HEK293 (cell line): ENCODE measurements at regions not wholly inside any gene's neighbourhood (a gene's known extent, or its start where the extent isn't known, plus 50 kb on each side); places are given as distances from the start of the nearest gene placed in this dataset.

Experiments used
- CTCF ChIA-PET: fragments of 350-600 bp; formaldehyde crosslinking; extraction: SDS; loops from one replicate; lab custom pipeline; 2021; ENCODE audit warnings: antibody characterized with exemption; lab: Yijun Ruan, JAX
- POLR2A ChIA-PET: fragments of 300-600 bp; formaldehyde crosslinking; extraction: SDS; loops from one replicate; lab custom pipeline; 2020; ENCODE audit warnings: antibody characterized with exemption, inconsistent platforms; lab: Yijun Ruan, JAX
- H3K27ac ChIP-seq: fragments of 200-500 bp; sonication (Bioruptor generic); 2 replicates; pipeline ENCODE4 v1.5.1; 2014; ENCODE audit warnings: low read depth, low read length, control low read depth, inconsistent platforms; ENCODE audit errors: extremely low read depth
- H3K36me3 ChIP-seq, 2 experiments: fragments of 200-500 bp in 1 of 2; sonication (Bioruptor generic) in 1 of 2; 1 replicate in 1 of 2; 2 replicates in 1 of 2; pipeline ENCODE4 v1.5.1; 2014 to 2017; ENCODE audit warnings: inconsistent platforms in 2 of 2, low read length in 2 of 2; ENCODE audit not compliant: control insufficient read depth in 2 of 2, insufficient read depth in 1 of 2
- H3K4me1 ChIP-seq: fragments of 200-500 bp; sonication (Bioruptor generic); 2 replicates; pipeline ENCODE4 v1.5.1; 2014; ENCODE audit warnings: mild to moderate bottlenecking, low read length, inconsistent platforms; ENCODE audit not compliant: control insufficient read depth, insufficient read depth
- H3K4me3 ChIP-seq: 2 replicates; pipeline ENCODE4 v1.5.1; 2011; ENCODE audit warnings: low read depth, mild to moderate bottlenecking, control low read depth, low read length, moderate library complexity
- H3K9me3 ChIP-seq: fragments of 200-500 bp; sonication (Bioruptor generic); 2 replicates; pipeline ENCODE4 v1.5.1; 2014; ENCODE audit warnings: low read depth, low read length, inconsistent platforms; ENCODE audit not compliant: control insufficient read depth, insufficient read depth
- BCL11A ChIP-seq: fragments of 450-650 bp; formaldehyde crosslinking; IDR thresholded peaks from 2 replicates; pipeline ENCODE4 v1.5.1; 2016; ENCODE audit warnings: low read depth, missing biosample characterization, missing genetic modification characterization
- CTCF ChIP-seq: fragments of 450-650 bp; formaldehyde crosslinking; IDR thresholded peaks from 2 replicates; pipeline ENCODE4 v1.5.1; 2016; ENCODE audit warnings: missing biosample characterization, missing genetic modification characterization
- GFI1B ChIP-seq: fragments of 450-650 bp; formaldehyde crosslinking; IDR thresholded peaks from 2 replicates; pipeline ENCODE4 v1.5.1; 2016; ENCODE audit warnings: missing biosample characterization, missing genetic modification characterization
- HIC1 ChIP-seq: fragments of 450-650 bp; formaldehyde crosslinking; IDR thresholded peaks from 2 replicates; pipeline ENCODE4 v1.5.1; 2016; ENCODE audit warnings: missing biosample characterization, missing genetic modification characterization
- IKZF3 ChIP-seq: fragments of 450-650 bp; IDR thresholded peaks from 2 replicates; pipeline ENCODE4 v1.5.0; 2018; ENCODE audit warnings: missing biosample characterization, mild to moderate bottlenecking, missing genetic modification characterization, moderate library complexity
- KLF17 ChIP-seq: fragments of 450-650 bp; formaldehyde crosslinking; IDR thresholded peaks from 2 replicates; pipeline ENCODE4 v1.5.1; 2016; ENCODE audit warnings: missing biosample characterization, missing genetic modification characterization
- KLF7 ChIP-seq: fragments of 450-650 bp; formaldehyde crosslinking; IDR thresholded peaks from 2 replicates; pipeline ENCODE4 v1.5.1; 2016; ENCODE audit warnings: missing biosample characterization, missing genetic modification characterization, borderline replicate concordance
- OVOL3 ChIP-seq: fragments of 450-650 bp; formaldehyde crosslinking; IDR thresholded peaks from 2 replicates; pipeline ENCODE4 v1.5.1; 2016; ENCODE audit warnings: missing biosample characterization, missing genetic modification characterization
- PRDM10 ChIP-seq: fragments of 450-650 bp; formaldehyde crosslinking; IDR thresholded peaks from 2 replicates; pipeline ENCODE4 v1.5.1; 2016; ENCODE audit warnings: missing biosample characterization, missing genetic modification characterization
- TCF7L2 ChIP-seq: IDR thresholded peaks from 2 replicates; pipeline ENCODE4 v1.6.1; 2011; ENCODE audit warnings: low read depth, mild to moderate bottlenecking, inconsistent platforms, low read length, moderate library complexity, borderline replicate concordance
- TRIM28 ChIP-seq: IDR thresholded peaks from 2 replicates; pipeline ENCODE4 v1.6.1; 2011; ENCODE audit warnings: low read length, control low read depth, borderline replicate concordance
- ZBTB7A ChIP-seq: fragments of 450-650 bp; formaldehyde crosslinking; IDR thresholded peaks from 2 replicates; pipeline ENCODE4 v1.5.1; 2016; ENCODE audit warnings: low read depth, missing biosample characterization, missing genetic modification characterization
- ZNF138 ChIP-seq: fragments of 450-650 bp; formaldehyde crosslinking; IDR thresholded peaks from 2 replicates; pipeline ENCODE4 v1.5.1; 2016; ENCODE audit warnings: missing biosample characterization, missing genetic modification characterization, borderline replicate concordance
- ZNF146 ChIP-seq: fragments of 450-650 bp; formaldehyde crosslinking; IDR thresholded peaks from 2 replicates; pipeline ENCODE4 v1.5.1; 2016; ENCODE audit warnings: missing biosample characterization, missing genetic modification characterization
- ZNF148 ChIP-seq: fragments of 450-650 bp; formaldehyde crosslinking; IDR thresholded peaks from 2 replicates; pipeline ENCODE4 v1.5.0; 2017; ENCODE audit warnings: missing biosample characterization, missing genetic modification characterization, borderline replicate concordance
- ZNF155 ChIP-seq: fragments of 450-650 bp; formaldehyde crosslinking; IDR thresholded peaks from 2 replicates; pipeline ENCODE4 v1.5.1; 2016; ENCODE audit warnings: missing biosample characterization, missing genetic modification characterization
- ZNF221 ChIP-seq: fragments of 450-650 bp; formaldehyde crosslinking; IDR thresholded peaks from 2 replicates; pipeline ENCODE4 v1.5.1; 2017; ENCODE audit warnings: missing biosample characterization, missing genetic modification characterization, borderline replicate concordance
- ZNF239 ChIP-seq: fragments of 450-650 bp; formaldehyde crosslinking; IDR thresholded peaks from 2 replicates; pipeline ENCODE4 v1.5.1; 2016; ENCODE audit warnings: missing biosample characterization, missing genetic modification characterization
- ZNF473 ChIP-seq: fragments of 450-650 bp; formaldehyde crosslinking; IDR thresholded peaks from 2 replicates; pipeline ENCODE4 v1.5.1; 2017; ENCODE audit warnings: missing biosample characterization, missing genetic modification characterization
- ZNF501 ChIP-seq: fragments of 450-650 bp; formaldehyde crosslinking; IDR thresholded peaks from 2 replicates; pipeline ENCODE4 v1.5.1; 2016; ENCODE audit warnings: missing biosample characterization, missing genetic modification characterization
- ZNF530 ChIP-seq: fragments of 450-650 bp; formaldehyde crosslinking; IDR thresholded peaks from 2 replicates; pipeline ENCODE4 v1.5.1; 2016; ENCODE audit warnings: low read depth, missing biosample characterization, missing genetic modification characterization
- ZNF558 ChIP-seq: fragments of 450-650 bp; formaldehyde crosslinking; IDR thresholded peaks from 2 replicates; pipeline ENCODE4 v1.5.1; 2016; ENCODE audit warnings: missing biosample characterization, missing genetic modification characterization
- ZNF621 ChIP-seq: fragments of 450-650 bp; formaldehyde crosslinking; IDR thresholded peaks from 2 replicates; pipeline ENCODE4 v1.5.1; 2017; ENCODE audit warnings: missing biosample characterization, missing genetic modification characterization
- ZNF76 ChIP-seq: fragments of 450-650 bp; formaldehyde crosslinking; IDR thresholded peaks from 2 replicates; pipeline ENCODE4; 2016; ENCODE audit warnings: low read depth, missing biosample characterization, missing genetic modification characterization, borderline replicate concordance
- ZNF776 ChIP-seq: fragments of 450-650 bp; formaldehyde crosslinking; IDR thresholded peaks from 2 replicates; pipeline ENCODE4 v1.5.0; 2017; ENCODE audit warnings: missing biosample characterization, missing genetic modification characterization, borderline replicate concordance
- ZXDB ChIP-seq: fragments of 450-650 bp; formaldehyde crosslinking; IDR thresholded peaks from 2 replicates; pipeline ENCODE4 v1.5.1; 2016; ENCODE audit warnings: missing biosample characterization, missing genetic modification characterization

- Histone ChIP-seq H3K27ac (no peak overlapping the region), H3K36me3 (no peaks in the 10 kb centered on the region), H3K9me3 (no peaks in the 10 kb centered on the region), H3K4me3 (no peak overlapping the region), H3K4me1 (no peaks in the 10 kb centered on the region)
- POLR2A ChIA-PET = no interaction called here
- TF ChIP-seq ZNF473 (tag by site-specific recombination) (no peak), GFI1B (tag by site-specific recombination) (no peak), OVOL3 (tag by site-specific recombination) (no peak), KLF17 (no peak), BCL11A (tag by site-specific recombination) (no peak), ZNF138 (tag by site-specific recombination) (no peak), ZBTB7A (tag by site-specific recombination) (no peak), TCF7L2 (no peak), ZNF776 (tag by site-specific recombination) (no peak), ZNF76 (tag by site-specific recombination) (no peak), ZNF221 (tag by site-specific recombination) (no peak), CTCF (tag by site-specific recombination) (no peak), ZNF558 (tag by site-specific recombination) (no peak), KLF7 (tag by site-specific recombination) (no peak), IKZF3 (no peak), ZNF530 (tag by site-specific recombination) (no peak), ZNF146 (tag by site-specific recombination) (no peak), ZXDB (tag by site-specific recombination) (no peak), TRIM28 (no peak), ZNF621 (no peak)
- CTCF ChIA-PET = no interaction called here
Measured at GRCh38 chr6:97656706-97657350, 373.8 kb upstream of the MMS22L start.

- no peaks in the 10 kb centered on the region for H3K4me1 ChIP-seq
- ChIA-PET CTCF (interaction anchor here (0.7 kb wide), 1 partner anchor 593 kb away, joined by 3 read pairs; no protein-coding TSS in a partner anchor), POLR2A (no interaction called here)
- H3K4me3 ChIP-seq = no peak overlapping the region
- H3K36me3 ChIP-seq = no peaks in the 10 kb centered on the region
- H3K27ac ChIP-seq = no peak overlapping the region
- no peaks in the 10 kb centered on the region for H3K9me3 ChIP-seq
- TF ChIP-seq ZNF239 (tag by site-specific recombination) = no peak
- no peak for TF ChIP-seq ZNF148
- TF ChIP-seq ZNF155 = no peak
- no peak for TF ChIP-seq ZNF501
- TF ChIP-seq PRDM10 (tag by site-specific recombination) = no peak
- no peak for TF ChIP-seq HIC1 (tag by site-specific recombination)
Measured at GRCh38 chr6:97658090-97658489, 375.1 kb upstream of the MMS22L start.
